GM13977 (cell line): ENCODE measurements at regions not wholly inside any gene's neighbourhood (a gene's known extent, or its start where the extent isn't known, plus 50 kb on each side); places are given as distances from the start of the nearest gene placed in this dataset.

Experiments
- DNase-seq: peaks from one replicate; pipeline ENCODE4 v3.0.0; 2012; ENCODE audit warnings: low spot score
- in situ Hi-C: fragments of 300-500 bp; cut with MboI; formaldehyde crosslinking; loops from one replicate; pipeline ENCODE4 v1.12.0; 2022; ENCODE audit warnings: low sequenced_read_pairs, low pct_unique_long_range_greater_than_20kb, mixed read lengths, inconsistent platforms; ENCODE audit not compliant: unreplicated experiment
- TF ChIP-seq, protein P1 (sequence below): IDR thresholded peaks from 2 replicates; pipeline ENCODE4 v1.5.1; 2012; ENCODE audit warnings: mild to moderate bottlenecking, control low read depth; ENCODE audit not compliant: insufficient read depth; ENCODE audit errors: extremely low read depth, missing control alignments

DNA sequence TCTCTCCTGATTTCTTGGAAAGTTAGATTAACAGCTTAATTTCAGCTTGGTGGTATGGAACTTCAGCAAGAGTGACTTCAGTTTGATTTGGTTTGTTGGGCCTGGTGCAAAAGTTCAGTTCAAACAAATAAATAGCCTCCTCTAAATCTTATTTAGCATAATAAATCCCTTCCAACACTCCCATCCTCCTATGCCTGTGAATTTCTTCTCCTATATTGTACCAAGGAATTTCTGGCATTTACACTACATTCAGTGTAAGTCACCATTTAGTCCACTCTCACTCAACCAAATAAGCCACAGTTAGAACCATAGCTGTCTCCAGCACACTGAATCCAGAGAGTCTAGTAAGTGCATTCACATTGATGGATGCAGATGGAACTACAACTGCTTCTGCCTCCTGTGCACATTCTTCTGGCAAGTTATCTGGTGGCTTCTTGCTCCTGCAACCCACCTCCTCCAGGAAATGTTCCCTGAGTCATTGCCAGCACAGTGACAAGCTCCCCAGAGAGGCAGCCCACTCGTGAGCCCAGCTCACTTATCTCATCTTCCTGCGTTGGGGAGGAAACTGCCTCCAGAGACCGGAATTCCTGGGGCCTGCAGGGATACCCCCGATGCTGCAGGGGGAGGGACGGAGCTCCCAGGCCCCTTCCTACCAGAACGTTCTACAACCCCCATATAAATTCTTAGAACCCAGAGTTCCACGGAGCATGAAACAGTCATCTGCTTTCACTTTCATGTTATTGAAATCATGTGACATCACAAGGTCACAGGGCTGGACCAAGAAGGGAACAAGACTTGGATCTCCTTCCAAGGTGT, 318.3 kb downstream of the PHKB start:
- TF ChIP-seq, protein P1, sequence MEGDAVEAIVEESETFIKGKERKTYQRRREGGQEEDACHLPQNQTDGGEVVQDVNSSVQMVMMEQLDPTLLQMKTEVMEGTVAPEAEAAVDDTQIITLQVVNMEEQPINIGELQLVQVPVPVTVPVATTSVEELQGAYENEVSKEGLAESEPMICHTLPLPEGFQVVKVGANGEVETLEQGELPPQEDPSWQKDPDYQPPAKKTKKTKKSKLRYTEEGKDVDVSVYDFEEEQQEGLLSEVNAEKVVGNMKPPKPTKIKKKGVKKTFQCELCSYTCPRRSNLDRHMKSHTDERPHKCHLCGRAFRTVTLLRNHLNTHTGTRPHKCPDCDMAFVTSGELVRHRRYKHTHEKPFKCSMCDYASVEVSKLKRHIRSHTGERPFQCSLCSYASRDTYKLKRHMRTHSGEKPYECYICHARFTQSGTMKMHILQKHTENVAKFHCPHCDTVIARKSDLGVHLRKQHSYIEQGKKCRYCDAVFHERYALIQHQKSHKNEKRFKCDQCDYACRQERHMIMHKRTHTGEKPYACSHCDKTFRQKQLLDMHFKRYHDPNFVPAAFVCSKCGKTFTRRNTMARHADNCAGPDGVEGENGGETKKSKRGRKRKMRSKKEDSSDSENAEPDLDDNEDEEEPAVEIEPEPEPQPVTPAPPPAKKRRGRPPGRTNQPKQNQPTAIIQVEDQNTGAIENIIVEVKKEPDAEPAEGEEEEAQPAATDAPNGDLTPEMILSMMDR: no peak
- DNase-seq: no peak
- in situ Hi-C loops: no loop called here

DNA sequence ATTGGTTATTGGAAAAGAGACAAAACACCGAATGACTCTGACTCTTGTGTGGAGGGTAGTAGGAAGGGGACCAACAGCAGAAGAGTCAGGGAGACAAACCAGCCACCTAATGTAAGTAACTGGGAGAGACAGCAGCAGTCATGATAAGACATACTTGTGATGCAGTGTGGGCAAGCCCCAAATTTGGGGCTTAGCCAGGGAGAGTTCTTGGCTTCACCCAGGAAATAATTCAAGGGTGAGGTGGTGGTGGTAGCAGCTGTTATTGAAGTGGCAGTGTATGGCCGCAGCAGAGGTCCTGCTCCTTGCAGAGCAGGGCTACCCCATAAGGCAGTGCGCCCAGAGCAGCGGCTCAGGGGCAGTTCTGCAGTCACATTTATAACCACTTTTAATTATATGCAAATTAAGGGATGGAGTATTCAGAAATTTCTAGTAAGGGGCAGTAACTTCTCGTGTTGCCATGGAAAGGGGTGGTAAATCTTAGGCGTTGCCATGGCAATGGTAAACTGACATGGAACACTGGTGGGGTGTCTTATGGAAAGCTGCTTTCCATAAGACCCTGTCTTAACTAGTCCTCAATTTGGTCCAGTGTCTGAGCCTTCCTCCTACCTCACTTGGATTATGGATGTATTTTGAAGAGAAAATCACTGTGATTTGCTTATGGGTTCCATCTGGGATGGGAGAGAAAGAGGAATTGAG, 317.1 kb downstream of the PHKB start:
- no peak for DNase-seq
- in situ Hi-C loops: no loop called here
- TF ChIP-seq, protein P1: no peak

GRCh38 chr16:47777220-47777619, 316.1 kb downstream of the PHKB start:
- TF ChIP-seq, protein P1: no peak
- no peak for DNase-seq
- in situ Hi-C loops: no loop called here

DNA sequence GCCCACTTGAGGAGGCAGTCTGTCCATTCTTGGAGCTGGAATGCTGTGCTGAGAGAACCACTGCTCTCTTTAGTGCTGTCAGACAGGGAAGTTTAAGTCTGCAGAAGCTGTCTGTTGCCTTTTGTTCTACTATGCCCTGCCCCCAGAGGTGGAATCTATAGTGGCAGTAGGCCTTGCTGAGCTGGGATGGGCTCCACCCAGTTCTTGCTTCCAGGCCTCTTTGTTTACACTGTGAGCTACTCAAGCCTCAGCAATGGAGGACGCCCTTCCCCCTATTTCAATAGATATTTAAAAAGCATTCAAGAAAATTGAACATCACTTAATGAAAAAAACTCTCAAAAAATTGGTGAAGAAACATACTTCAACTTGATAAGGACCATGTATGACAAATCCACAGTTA, 313.5 kb downstream of the PHKB start:
- DNase-seq: no peak
- in situ Hi-C loops: no loop called here

GRCh38 chr16:47753659-47754058, 292.5 kb downstream of the PHKB start:
- TF ChIP-seq, protein P1: no peak
- in situ Hi-C loops: no loop called here
- DNase-seq: no peak

More for the DNA sequence above, 313.5 kb downstream of the PHKB start:
- TF ChIP-seq, protein P1: no peak
